IMR-90 (cell line): ENCODE measurements at regions not wholly inside any gene's neighbourhood (a gene's known extent, or its start where the extent isn't known, plus 50 kb on each side); places are given as distances from the start of the nearest gene placed in this dataset.
"Not testable (repeated sequence)": the region's sequence is repeated elsewhere in the genome, so short reads cannot be mapped to it uniquely, and the experiment has no call there.

Experiments
- CTCF ChIP-seq: conservative IDR thresholded peaks from 2 replicates; pipeline ENCODE4 v1.5.1; 2012; ENCODE audit warnings: mild to moderate bottlenecking, low read depth, low read length, improper control_type of control experiment
- MAZ ChIP-seq: IDR thresholded peaks from 2 replicates; pipeline ENCODE4 v1.6.1; 2012; ENCODE audit warnings: low read depth, mild to moderate bottlenecking, low read length, improper control_type of control experiment, moderate library complexity, borderline replicate concordance
- POLR2A ChIP-seq: IDR thresholded peaks from 2 replicates; pipeline ENCODE4 v1.6.1; 2012; ENCODE audit warnings: mild to moderate bottlenecking, low read depth, low read length
- RAD21 ChIP-seq: IDR thresholded peaks from 2 replicates; pipeline ENCODE4 v1.6.1; 2012; ENCODE audit warnings: low read length, improper control_type of control experiment
- RCOR1 ChIP-seq: IDR thresholded peaks from 2 replicates; pipeline ENCODE4 v1.6.1; 2012; ENCODE audit warnings: mild to moderate bottlenecking, low read length, improper control_type of control experiment; ENCODE audit not compliant: insufficient replicate concordance
- SMC3 ChIP-seq: fragments of 150-350 bp; IDR thresholded peaks from 2 replicates; pipeline ENCODE4 v1.6.1; 2016; ENCODE audit warnings: low read depth, mild to moderate bottlenecking, antibody characterized with exemption, low read length, moderate library complexity
- USF2 ChIP-seq: fragments of 150-350 bp; IDR thresholded peaks from 2 replicates; pipeline ENCODE4 v1.6.1; 2017; ENCODE audit warnings: mild to moderate bottlenecking, antibody characterized with exemption, low read length, low read depth

- TF ChIP-seq RCOR1, CTCF, RAD21, USF2, MAZ, POLR2A, SMC3: not testable (repeated sequence)
Observed at GRCh38 chr3:103297502-103297901, 862.7 kb downstream of the ZPLD1 start.
